GM12892 (cell line): ENCODE measurements at regions not wholly inside any gene's neighbourhood (a gene's known extent, or its start where the extent isn't known, plus 50 kb on each side); places are given as distances from the start of the nearest gene placed in this dataset.

ENCODE experiments used
- POLR2A ChIP-seq: IDR thresholded peaks from 2 replicates; pipeline ENCODE4 v1.6.1; 2011; ENCODE audit warnings: low read depth, low read length, control low read depth
- POLR2AphosphoS5 ChIP-seq: IDR thresholded peaks from 2 replicates; pipeline ENCODE4 v1.6.1; 2011; ENCODE audit warnings: low read depth, low read length, control low read depth
- TAF1 ChIP-seq: IDR thresholded peaks from 2 replicates; pipeline ENCODE4 v1.6.1; 2011; ENCODE audit warnings: low read depth, mild to moderate bottlenecking, control low read depth, low read length, borderline replicate concordance

- no peak for TF ChIP-seq POLR2AphosphoS5
- no peak for TF ChIP-seq POLR2A
- TF ChIP-seq TAF1 = no peak
These were observed 223.4 kb downstream of the SEC23IP start for GRCh38 chr10:120115959-120116358.
